Kidney epithelial cell (primary cell): ENCODE measurements at regions not wholly inside any gene's neighbourhood (a gene's known extent, or its start where the extent isn't known, plus 50 kb on each side); places are given as distances from the start of the nearest gene placed in this dataset.

ENCODE experiments used
- DNase-seq: peaks from one replicate; pipeline ENCODE4 v3.0.0-alpha.2; 2010; ENCODE audit warnings: low read depth
- H3K27me3 ChIP-seq: 2 replicates; pipeline ENCODE4 v1.6.0; 2011; ENCODE audit warnings: low read length; ENCODE audit not compliant: control insufficient read depth, insufficient read depth
- H3K36me3 ChIP-seq: 2 replicates; pipeline ENCODE4 v1.5.1; 2011; ENCODE audit warnings: low read length; ENCODE audit not compliant: control insufficient read depth, insufficient read depth
- H3K4me3 ChIP-seq: 2 replicates; pipeline ENCODE4 v1.5.1; 2011; ENCODE audit warnings: low read depth, mild to moderate bottlenecking, control low read depth, low read length
- TF ChIP-seq, protein P1 (sequence below): IDR thresholded peaks from 2 replicates; pipeline ENCODE4 v1.5.1; 2011; ENCODE audit warnings: mild to moderate bottlenecking, moderate library complexity, low read length, control low read depth, inconsistent platforms; ENCODE audit not compliant: insufficient read depth, poor library complexity, severe bottlenecking

DNA sequence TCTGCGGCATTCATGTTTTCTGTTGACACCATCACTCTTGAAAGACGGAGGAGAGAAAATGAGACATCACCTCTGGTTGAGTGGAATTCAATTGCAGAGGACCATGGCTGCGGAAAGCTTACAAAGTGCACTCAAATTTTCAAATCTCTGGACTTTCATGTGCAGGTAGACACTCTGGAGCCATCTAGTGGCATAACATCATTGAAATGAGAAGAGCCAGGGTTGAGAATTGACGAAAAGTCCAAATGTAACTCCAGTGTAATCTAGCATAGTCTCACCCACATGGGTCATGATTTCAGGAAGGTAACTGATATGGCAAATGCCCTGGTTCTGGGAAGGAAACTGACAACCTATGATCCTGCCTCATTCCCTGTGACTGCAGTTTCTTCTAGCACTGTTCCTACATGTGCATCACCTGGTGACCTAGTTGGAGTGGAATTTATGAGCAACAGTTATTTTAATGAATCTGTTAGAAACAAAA, 687.8 kb downstream of the KCNA4 start:
- DNase-seq: no peak
- H3K4me3 ChIP-seq: no peak overlapping the region
- TF ChIP-seq, protein P1, sequence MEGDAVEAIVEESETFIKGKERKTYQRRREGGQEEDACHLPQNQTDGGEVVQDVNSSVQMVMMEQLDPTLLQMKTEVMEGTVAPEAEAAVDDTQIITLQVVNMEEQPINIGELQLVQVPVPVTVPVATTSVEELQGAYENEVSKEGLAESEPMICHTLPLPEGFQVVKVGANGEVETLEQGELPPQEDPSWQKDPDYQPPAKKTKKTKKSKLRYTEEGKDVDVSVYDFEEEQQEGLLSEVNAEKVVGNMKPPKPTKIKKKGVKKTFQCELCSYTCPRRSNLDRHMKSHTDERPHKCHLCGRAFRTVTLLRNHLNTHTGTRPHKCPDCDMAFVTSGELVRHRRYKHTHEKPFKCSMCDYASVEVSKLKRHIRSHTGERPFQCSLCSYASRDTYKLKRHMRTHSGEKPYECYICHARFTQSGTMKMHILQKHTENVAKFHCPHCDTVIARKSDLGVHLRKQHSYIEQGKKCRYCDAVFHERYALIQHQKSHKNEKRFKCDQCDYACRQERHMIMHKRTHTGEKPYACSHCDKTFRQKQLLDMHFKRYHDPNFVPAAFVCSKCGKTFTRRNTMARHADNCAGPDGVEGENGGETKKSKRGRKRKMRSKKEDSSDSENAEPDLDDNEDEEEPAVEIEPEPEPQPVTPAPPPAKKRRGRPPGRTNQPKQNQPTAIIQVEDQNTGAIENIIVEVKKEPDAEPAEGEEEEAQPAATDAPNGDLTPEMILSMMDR: peak; percentile 72

DNA sequence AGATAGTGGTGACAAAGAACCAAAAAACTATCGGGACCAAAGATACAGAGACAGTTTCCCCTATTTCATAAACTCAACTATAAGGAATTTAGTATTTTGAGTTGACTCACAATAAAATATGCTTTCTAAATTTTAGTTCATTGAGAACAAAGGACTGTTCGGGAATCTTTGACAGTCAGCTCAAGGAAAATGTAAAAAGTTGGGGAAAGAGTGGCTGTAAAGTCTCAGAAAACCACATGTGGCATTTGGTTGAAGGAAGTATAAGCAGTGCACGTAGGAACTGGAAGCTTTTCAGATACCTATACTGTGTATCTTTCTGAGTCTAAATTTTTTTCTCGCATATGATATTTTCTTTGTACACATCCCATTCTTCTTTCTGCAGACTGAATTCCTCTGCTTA, 688.9 kb downstream of the KCNA4 start:
- Histone ChIP-seq H3K4me3 (no peak overlapping the region), H3K27me3 (no peaks in the 10 kb centered on the region), H3K36me3 (no peaks in the 10 kb centered on the region)
- TF ChIP-seq, protein P1: no peak
- no peak for DNase-seq

More for the DNA sequence above, 687.8 kb downstream of the KCNA4 start:
- no peaks in the 10 kb centered on the region for H3K36me3 ChIP-seq
- no peaks in the 10 kb centered on the region for H3K27me3 ChIP-seq

DNA sequence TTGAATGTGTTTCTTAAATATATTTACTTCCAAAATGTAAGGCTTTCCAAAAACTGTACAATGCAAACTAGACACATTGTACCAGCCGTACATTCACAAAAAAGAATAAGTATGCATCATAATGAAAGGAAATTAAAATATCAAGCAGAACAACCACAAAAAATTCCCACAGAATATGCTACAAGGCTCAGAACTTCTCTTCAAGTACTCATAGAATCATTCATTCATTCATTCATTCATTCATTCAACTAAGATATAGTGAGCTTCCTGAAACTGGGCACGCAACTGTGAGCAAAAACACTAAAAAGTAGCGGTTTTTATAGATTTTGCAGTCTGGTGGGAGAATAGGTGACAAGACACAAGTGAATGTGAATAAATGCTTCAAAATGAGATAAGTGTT, 690.1 kb downstream of the KCNA4 start:
- H3K27me3 ChIP-seq: no peaks in the 10 kb centered on the region
- no peak overlapping the region for H3K4me3 ChIP-seq
- H3K36me3 ChIP-seq: no peaks in the 10 kb centered on the region
- TF ChIP-seq, protein P1: no peak
- DNase-seq: no peak

DNA sequence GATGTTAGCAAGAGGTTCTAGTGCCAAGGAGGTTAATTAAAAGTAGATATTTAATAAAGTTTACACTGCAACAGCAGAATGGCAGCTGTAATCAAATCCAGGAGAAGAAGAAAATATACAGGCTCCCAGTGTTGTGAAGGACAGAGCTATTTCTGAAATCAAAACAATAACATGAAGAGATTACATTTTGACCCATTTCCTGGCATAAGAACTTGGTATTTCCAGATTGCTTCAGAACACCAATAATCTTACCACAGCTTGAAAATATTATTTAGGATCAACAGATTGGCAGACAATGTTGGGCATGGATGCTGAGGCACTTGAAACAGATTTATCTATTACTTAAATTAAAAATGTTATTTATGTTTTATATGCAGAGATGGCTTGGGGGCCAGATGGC, 692.5 kb downstream of the KCNA4 start:
- Histone ChIP-seq H3K27me3 (no peaks in the 10 kb centered on the region), H3K4me3 (no peak overlapping the region), H3K36me3 (no peaks in the 10 kb centered on the region)
- no peak for DNase-seq
- TF ChIP-seq, protein P1: no peak

DNA sequence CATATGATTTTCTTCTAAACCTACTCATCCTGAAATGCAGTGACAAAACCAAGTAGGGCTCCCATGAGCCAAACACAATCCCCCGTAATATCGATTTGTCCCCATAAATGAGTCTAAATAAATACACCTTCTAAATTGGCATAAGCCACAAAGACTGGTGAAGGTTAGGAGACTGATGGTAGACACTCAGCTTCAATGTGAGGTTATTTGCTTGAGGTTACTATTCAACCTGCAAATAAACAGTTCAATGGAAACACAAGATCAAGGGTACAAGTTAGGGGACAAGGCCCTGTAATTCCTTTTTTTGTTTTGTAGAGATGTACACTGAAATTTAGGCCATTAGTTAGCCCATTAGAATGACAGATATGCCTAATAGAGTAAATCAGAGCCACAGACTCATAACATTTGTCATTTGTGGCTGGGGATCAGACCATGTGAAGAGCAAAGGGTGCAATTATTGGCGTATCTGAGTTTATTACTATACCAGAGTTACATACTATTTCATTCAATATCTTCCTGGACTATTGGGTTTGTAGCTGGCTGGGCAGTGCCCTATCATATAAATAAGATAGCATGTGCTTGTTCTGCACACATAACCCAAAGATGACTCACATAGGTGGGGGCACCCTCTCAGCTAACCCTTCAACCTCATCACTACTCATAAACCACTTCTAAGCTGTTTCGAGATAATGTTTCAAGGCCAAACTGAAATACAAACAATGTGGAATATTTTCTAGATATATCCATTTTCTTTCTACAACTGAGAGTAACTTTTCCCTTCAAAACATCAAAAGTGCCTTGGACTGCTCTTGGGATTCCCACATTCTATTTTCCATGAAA, 695.3 kb downstream of the KCNA4 start:
- peak; percentile 71 for DNase-seq
- TF ChIP-seq, protein P1: no peak
- Histone ChIP-seq H3K27me3 (no peaks in the 10 kb centered on the region), H3K36me3 (no peaks in the 10 kb centered on the region), H3K4me3 (no peak overlapping the region)
